ENCODE measurements at regions not wholly inside any gene's neighbourhood (a gene's known extent, or its start where the extent isn't known, plus 50 kb on each side); places are given as distances from the start of the nearest gene placed in this dataset.

DNA sequence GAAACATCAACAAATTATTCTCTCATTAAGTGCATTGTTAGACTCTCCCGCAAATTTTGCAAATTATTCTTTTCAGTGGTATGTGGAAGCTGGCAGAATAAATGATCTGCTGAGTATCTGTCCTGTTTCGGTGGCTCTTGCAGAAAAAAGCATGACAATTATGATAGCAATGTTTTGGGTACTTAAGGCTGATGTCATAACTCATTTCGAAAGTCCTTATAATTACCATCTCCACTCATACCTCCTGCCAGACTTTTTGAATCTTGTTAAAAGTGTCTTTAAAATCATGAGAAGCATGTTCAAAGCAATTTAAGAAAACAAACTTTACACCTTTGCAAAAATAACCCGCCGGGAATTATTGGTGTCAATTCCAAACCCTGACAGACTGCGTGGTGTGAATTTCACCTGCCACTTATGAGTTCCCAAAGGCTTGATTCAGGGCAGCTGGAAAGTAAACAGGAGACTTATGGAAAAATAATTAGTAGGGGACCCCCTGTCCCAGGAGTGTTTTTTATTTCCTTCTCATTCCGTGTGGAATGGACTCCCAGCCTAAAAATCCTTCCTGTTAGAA is 87.6 kb upstream of the E2F3 start:
- no peak for TF ChIP-seq POLR2A (IDR thresholded peaks at IDR 0.05; ENCODE audit: low read length)
- TF ChIP-seq GATA1 (IDR thresholded peaks at IDR 0.05; ENCODE audit: low read depth, low read length), result no peak

Data from erythroblast (primary cell).